RKO (cell line): ENCODE measurements at regions not wholly inside any gene's neighbourhood (a gene's known extent, or its start where the extent isn't known, plus 50 kb on each side); places are given as distances from the start of the nearest gene placed in this dataset.

Experiments used
- DNase-seq: peaks from one replicate; pipeline ENCODE4 v3.0.0-alpha.2; 2016; ENCODE audit warnings: low spot score

DNA sequence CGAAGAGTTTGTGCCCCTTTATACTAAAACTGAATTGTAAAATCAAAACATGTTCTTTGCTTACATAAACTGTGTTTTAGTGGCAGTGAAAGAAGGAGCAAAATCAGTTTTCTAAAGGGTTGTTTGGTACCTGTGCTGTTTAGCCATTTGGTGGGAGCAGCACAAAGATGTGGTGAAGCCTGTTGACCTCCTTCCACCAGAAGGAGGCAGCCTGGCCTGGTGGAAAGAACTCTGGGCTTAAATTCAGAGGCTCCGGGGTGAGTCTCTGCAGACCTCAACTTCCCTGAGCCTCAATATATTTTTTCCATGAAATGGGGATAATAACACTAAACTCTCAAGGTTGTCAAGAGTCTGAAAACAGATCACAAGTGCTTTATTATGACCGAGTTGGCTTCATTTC lies 502.5 kb downstream of the VRK1 start:
- no peak for DNase-seq

DNA sequence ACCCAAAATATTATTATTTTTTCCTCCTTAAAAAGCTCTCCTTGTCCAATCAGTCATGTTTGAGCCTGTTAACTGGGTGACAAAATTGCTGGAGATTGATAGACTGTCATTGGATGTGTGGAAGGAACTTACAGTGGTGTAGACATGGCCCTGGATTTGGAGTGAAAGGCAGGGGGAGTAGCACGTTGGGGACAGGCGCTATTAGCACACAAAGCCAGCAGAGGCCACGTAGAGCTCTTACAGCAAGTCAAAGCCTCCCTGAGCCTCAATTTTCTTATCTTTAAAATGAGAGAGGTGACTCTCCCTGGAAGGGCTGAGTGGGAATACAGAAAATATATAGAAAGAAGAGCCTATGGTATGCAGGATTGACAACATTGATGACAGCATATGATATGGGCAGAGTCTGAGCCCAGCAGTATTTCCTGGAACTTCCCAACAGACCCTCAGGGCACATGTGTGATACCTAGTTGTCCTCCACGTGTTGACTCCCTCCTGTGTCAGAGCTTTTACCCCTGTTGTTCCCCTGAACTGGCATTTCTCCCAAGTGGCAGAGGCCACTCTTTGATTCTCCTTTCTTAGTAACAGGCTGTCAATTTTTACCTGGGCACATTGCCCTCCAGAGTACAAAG lies 504.9 kb downstream of the VRK1 start:
- DNase-seq = no peak

DNA sequence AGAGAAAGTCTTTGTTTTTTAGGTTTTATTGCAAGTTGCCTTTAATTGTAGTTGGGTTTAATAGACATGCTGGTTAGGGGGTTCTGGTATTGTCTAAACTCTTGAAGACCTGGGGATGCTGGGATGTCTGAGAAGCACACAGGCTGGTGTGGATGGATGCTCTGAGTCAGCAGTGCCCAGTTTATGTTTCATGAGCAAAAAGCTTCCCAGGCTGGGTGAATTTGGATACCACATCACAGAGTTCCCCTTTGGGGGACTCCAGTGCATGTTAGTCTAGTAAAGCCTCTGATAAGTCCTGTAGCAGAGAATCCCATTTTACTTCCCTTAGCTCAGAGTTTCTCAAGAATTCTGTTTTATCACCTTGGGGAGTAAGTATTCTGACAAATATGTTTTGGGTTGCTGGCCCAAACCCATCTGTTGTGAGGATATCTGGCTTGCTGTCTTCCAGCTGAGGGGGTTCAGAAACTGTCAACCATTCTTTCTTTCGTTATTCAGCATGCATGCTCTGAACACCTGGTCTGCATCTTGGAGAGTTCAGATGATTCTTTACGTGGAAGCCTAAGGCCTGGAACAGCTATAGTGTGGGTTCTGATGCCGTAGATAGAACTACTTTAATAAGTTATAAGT lies 509.1 kb downstream of the VRK1 start:
- no peak for DNase-seq

DNA sequence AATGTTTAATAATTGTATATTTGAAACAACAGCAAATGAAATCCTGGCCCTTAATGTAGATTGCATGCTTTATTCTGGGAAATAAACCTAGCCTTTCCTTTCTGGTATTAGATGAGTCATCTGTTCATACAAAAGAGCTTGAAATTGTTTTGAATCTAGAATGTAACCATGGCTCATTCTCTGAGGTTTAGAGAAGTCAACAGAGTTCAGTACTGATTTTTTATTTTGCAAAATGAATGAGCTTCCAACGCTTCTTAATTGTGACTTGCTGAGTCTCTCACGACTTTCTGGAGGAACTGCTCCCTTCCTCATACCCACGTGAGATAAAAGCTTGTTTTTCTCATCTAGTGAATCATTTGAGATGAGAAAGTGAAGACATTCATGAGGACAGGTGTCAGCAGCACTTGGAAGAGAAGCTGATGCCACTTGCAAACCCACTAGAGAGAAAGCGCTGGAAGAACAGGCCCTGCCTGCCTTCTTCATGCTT lies 509.6 kb downstream of the VRK1 start:
- DNase-seq = no peak

DNA sequence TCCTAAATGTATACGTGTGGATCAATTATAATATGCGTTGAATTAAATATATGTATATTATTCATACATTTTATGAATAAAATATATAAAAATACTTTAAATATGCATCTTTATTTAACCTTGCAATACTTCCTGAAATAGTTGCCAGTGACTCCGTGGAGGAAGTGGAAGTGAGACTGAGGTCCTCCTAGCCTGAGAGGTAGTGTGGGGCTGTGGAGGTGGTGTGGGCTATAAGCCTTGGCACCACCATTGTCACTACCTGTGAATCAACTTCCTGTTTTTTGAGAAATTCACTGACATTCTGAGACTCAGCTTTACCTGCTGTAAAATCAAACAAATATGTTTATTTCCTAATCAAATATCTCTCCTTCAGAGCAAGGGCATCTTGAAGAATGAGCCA lies 514.2 kb downstream of the VRK1 start:
- DNase-seq = no peak

DNA sequence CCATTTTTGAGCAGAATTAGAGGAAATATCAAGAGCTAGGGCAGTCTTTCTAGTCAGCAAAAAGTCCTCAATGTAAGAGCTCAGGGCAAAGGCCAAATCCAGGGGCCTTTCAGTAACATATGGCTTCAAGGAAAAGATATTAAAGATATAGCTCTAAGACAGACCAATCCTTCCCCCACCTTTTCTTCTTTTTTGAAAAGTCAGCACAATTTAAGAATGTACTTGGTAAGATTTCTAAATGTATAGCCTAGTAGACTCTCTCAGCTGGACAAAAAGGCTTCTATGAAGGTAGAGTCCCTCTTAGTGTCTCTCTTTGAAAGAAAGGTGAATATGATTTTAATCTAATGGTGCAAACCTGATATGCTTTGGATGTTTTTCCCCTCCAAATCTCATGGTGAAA lies 515.7 kb downstream of the VRK1 start:
- no peak for DNase-seq

DNA sequence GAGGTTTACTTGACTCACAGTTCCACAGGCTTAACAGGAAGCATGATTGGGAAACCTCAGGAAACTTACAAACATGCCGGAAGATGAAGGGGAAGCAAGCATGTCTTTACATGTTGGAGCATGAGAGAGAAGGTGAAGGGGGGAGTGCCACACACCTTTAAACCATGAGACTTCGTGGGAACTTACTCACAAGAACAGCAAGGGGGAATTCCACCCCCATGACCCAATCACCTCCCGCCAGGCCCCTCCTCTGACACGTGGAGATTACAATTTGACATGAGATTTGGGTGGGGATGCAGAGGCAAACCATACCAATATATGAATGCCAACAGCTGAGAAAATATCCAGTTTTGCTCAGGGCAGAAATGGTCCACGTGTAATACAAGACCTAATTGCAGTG lies 518.6 kb downstream of the VRK1 start:
- no peak for DNase-seq

DNA sequence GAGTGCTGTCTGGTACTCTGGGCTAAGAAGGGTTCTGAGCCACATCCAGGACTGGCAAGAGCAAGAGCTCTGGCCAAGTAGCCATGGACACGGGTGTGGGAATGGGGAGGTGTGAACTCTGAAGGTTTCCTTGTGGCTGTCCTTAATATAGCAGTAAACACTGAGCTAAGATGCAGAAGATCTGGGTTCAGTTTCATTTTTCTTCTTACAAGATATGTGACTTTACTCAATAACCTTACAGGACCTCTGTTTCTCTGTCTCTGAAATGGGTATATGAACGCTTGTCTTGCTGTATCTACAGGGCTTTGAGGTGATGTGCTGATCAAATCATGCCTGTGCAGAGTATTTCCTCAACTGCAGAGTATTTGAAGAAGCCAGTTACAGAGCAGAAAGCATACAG lies 521.2 kb downstream of the VRK1 start:
- DNase-seq = no peak

DNA sequence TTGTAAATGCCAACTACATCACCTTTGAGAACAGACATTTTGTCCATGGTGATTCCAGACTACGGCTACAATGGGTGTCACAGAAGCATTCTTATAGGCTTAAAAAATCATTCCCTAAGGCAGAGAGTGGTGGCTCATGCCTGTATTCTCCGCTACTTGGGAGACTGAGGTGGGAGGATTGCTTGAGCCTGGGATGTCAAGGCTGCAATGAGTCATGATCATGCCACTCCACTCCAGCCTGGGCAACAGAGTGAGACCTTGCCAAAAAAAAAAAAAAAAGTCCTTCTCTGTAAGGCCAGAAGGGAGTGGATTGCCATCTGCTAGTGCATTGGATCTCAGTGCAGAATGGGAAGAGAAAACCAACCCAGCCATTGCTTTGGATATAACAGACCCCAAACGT lies 522.5 kb downstream of the VRK1 start:
- DNase-seq = no peak

DNA sequence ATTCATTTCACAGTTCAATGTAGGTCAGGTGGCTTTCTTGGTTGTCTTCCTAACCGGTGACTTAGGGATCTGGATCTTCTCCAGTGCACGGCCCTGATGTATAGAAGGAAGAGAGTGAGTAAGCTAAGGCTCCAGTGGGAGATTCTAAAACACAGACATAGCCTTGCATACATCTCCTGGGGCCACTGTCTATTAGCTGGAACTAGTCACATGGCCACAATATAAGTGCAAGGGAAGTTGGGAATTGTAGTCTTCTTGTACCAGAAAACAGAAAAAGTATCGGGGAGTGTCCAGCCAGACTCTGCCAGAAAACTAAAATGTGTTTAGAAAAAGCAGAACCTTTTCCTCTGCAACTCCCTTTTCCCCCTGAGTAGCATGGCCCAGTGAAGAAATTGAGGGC lies 531.6 kb downstream of the VRK1 start:
- peak; percentile 1 for DNase-seq

DNA sequence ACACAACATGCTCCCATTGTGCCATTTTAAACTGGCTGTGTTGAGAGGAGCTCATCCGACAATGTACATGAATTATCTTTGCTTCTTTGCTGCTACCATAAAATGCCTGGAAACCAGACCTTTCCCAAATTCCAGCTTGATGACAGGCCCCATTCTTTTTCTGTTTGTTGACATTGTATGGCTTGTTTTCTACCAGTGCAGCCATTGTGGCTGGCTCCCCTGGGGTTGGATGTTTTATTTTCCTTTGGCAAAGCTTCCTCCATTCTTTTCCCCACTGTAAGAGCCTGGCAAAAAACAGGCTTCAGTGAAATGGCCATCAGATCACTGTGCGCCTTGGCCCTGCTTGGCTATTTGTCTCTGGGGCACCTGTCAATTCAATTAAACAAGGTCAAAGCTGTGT lies 532.5 kb downstream of the VRK1 start:
- no peak for DNase-seq

DNA sequence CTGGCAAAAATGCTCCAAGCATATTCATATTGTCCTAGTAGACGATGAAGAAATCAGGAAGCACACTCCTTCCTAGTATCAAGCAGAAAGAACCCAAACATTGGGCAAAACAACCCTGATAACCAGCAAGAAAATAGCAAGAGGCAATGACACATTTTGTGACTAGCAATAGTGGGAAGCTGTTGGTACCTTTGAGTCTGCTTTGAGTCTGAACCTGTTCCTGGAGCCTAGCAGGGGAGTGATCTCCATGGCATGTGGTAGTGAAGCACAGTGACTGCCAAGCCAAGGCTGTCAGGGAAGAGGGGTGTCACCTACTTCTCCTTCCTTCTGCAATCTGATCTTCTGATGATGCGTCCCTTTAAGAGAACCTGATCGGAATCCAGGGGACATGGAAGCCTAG lies 533.9 kb downstream of the VRK1 start:
- DNase-seq = no peak

DNA sequence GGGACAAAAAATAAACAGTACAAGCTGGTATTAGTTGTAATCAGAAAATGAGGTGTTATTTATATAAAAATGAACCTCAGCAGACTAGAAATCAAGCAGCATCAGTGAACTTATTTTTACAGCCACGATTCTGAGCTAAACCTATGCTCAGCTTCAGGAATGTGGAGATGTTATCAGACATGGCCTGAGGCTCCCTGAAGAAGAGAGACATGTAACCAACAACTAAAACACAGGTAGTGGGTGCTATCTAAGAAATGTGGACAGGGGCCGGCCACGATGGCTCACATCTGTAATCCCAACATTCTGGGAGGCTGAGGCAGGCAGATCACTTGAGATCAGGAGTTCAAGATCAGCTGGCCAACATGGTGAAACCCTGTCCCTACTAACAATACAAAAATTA lies 534.3 kb downstream of the VRK1 start:
- DNase-seq = no peak

DNA sequence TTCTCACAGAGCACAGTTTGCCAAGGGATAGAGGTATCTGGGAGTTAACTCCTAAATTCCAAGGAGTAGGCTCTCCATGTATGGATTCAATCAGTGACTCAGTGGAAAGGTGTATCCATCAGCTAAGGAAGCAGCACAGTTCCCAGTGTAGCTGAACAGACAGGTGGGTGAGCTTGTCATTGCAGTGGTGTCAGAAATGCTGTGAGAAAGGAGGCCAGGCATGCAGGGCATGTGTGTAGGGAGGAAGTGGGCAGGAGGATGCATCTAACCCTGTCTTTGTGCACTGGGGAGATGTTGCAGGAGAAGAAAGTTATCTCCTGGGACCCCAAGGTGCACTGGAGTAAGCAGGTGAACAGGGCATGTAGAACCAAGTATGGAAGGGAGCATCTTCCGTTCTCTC lies 539.0 kb downstream of the VRK1 start:
- no peak for DNase-seq

DNA sequence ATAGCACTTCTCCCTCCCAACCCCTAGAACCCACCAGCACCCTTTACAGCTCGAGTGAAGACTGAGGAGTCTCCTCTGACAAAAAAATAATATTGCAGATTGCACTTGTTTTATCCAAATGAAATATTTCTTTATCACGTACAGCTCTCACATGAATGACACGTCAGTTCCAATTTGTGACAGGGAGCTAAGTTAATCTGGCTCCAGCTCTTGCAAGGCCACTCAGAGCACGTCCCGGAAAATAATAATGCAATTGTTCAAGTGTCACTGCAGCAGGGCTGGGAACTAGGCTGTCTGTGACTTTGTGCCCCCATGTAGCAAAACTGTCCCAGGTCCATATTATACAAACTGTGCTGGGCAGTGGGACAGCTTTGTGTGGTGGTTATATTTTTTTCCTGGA lies 539.6 kb downstream of the VRK1 start:
- no peak for DNase-seq

DNA sequence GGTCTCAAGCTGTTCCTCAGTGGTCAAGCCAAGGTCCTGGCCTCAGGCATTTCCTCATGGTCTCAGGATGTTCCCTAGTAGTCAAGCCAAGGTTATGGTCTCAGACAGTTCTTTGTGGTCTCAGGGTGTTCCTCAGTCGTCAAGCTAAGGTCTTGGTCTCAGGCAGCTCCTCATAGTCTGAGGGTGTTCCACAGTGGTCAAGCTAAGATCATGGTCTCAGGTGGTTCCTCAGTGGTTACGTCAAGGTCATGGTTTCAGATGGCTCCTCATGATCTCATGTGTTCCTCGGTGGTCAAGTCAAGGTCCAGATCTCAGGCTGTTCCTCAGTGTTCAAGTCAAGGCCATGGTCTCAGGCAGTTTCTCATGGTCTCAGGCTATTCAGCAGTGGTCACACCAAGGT lies 540.1 kb downstream of the VRK1 start:
- DNase-seq = no peak

DNA sequence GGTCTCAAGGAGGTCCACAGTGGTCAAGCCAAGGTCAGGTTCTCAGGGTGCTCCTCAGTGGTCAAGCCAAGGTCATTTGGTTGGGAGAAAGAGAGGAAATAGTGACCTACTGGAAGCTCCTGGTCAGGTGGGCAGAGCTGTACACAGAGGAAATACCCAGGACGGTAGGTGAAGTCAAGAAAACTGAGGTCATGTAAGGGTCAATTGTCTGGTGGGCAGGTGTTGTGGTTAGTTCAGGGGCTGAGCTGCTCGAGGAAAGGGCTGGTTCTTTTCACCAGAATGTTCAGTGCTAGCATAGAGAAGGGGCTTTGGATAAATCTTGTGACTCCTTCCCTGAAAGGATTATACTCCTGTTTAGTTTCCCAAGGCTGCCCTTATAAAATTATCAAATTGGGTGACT lies 540.5 kb downstream of the VRK1 start:
- DNase-seq = no peak

DNA sequence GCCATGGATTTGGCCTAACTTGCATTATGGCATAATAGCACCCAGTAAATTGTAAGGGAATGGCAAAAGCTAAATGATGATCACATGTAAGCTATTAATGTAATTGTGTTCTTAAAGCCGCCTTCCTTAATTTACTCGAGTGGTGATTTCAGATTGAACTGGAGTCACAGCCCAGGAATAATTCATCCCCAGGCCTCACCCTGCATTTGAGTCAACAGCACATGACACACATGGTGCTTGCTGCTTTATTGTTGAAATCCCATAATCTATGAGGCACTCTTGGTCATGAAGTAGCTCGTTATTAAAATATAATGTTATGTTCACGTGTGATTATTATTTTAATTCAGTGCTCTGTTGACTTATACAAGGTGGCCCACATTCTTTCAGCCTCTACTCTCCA lies 547.5 kb downstream of the VRK1 start:
- no peak for DNase-seq

DNA sequence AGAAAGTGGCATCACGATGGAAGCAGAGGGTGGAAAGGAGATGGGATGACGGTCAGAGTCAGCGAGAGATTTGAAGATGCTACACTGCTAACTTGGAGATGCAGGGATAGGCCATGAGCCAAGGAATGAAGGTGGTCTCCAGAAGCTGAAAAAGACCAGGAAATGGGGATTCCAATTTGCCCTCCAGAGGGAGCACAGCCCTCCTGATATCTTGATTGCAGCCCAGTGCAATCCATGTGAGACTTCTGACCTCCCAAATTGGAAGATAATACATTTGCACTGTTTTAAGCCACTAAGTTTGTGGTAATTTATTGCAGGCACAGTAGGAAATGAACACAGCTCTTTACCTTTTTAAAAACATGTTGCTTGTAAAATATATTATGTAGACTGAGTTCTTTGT lies 549.5 kb downstream of the VRK1 start:
- DNase-seq = no peak

DNA sequence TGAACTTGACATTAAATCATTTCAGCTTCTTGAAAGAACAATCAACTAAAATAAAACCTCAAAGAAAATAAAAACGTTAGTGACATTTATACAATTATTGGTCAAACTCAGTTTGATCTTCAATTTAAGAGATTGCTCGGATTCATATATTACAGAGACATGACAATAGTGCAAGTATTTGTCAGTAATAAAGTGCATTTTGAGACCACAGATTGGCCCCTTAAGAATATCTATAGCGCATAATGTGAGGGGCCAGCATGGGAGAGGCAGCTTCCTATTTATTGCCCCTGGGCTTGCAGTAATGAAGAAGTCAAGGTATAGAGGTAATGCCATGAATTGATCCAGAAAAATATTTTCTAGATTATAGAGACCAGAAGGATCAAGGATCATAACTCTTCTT lies 552.3 kb downstream of the VRK1 start:
- no peak for DNase-seq

DNA sequence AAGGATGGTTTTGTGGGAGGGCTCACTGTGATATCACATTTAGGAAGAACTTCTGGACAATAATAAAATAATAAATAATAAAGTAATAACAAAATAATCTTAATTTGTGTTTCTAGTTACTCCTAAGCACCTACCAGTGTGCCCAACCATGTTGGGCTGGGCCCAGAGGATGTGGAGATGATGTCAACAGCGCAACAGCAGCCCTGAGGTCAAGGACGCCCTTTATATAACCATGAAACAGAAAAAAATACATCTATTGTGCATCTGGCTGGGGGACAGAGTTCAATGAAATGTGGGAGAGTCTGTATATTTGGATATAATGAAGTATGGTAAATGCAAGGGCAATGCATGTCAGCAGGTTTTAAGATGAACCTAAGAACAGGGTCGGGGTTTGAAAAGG lies 552.8 kb downstream of the VRK1 start:
- DNase-seq = no peak

DNA sequence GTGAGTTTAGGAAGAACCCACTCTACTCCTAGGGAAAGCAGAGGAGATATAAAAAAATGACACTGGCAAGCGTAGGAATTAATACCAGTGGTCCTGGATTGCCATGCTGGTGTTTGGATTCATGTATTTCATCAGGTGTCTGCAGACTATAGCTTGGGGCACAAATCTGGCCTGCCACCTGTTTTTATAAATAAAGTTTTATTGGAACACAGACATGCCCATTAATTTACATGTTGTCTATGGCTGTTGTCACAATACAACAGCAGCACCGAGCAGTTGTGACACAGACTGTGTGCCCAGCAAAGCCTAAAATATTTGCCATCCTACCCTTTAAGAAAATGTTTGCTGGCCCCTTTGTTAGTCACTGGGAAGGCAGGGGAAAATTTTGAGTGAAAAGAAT lies 553.2 kb downstream of the VRK1 start:
- DNase-seq = no peak

DNA sequence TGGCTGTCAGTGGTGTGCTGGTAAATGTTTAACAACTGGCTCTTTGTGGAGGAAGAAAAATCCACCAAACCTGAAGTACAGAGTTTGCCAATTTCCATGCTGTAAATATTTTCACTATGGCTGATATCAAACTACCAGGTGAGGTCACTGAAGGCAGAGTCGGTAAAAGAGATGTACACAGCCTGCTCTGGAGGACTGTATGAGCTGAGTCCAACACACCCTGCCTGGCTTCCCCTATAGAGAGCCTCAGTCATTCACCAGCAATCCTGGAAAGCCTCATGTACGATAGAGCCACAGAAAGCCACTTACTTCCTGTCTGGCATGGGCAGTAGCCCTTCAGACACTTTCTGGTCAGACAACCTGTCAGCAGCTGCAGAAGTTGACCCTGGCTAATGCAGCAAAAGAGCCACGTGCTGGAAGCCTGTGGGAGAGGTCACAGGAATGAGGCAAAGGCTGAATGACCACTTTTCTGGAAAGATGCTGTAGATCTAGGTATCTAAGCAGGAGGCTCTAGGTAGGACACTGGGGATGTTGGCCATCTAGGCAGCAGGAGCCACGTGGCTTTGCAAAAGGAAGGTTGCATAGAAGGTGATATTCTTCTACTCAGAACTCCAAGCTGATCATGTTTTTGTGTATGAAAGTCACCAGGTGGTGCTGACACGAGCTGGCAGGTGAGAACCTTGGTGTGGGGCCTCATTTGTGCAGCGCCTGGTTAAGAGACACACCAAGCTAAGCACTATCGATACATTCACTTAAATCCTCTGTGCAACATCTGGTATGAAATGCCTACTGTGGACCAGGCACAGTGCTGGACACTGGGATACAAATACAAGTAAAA lies 553.9 kb downstream of the VRK1 start:
- DNase-seq = no peak
